EH (cell line): ENCODE measurements at regions not wholly inside any gene's neighbourhood (a gene's known extent, or its start where the extent isn't known, plus 50 kb on each side); places are given as distances from the start of the nearest gene placed in this dataset.
"Not testable (repeated sequence)": the region's sequence is repeated elsewhere in the genome, so short reads cannot be mapped to it uniquely, and the experiment has no call there.

Source experiments
- DNase-seq: peaks from one replicate; pipeline ENCODE4 v3.0.0-alpha.2; 2015; ENCODE audit warnings: low read depth

- DNase-seq = no peak
Observed at GRCh38 chr6:44742201-44742600, 354.7 kb downstream of the CDC5L start.

GRCh38 chr6:44742828-44743372 is 355.4 kb downstream of the CDC5L start:
- no peak for DNase-seq

GRCh38 chr6:44760116-44760515 is 372.6 kb downstream of the CDC5L start:
- not testable (repeated sequence) for DNase-seq

- no peak for DNase-seq
Observed at GRCh38 chr6:44761046-44761445, 373.5 kb downstream of the CDC5L start.

- peak; percentile 59 for DNase-seq
Observed at GRCh38 chr6:44762496-44762895, 375.0 kb downstream of the CDC5L start.

GRCh38 chr6:44771647-44772415 is 384.3 kb downstream of the CDC5L start:
- no peak for DNase-seq

- no peak for DNase-seq
Observed at GRCh38 chr6:44772838-44773237, 385.3 kb downstream of the CDC5L start.

GRCh38 chr6:44775121-44775520 is 387.6 kb downstream of the CDC5L start:
- peak; percentile 20 for DNase-seq

GRCh38 chr6:44776344-44776743 is 388.8 kb downstream of the CDC5L start:
- DNase-seq = no peak

- no peak for DNase-seq
Observed at GRCh38 chr6:44778513-44778912, 391.0 kb downstream of the CDC5L start.
